SK-MEL-5 (cell line): ENCODE measurements at regions not wholly inside any gene's neighbourhood (a gene's known extent, or its start where the extent isn't known, plus 50 kb on each side); places are given as distances from the start of the nearest gene placed in this dataset.
"Not testable (repeated sequence)": the region's sequence is repeated elsewhere in the genome, so short reads cannot be mapped to it uniquely, and the experiment has no call there.

Experiments used
- DNase-seq: peaks from one replicate; pipeline ENCODE4 v3.0.0-alpha.2; 2016; ENCODE audit warnings: low read depth, low spot score
- in situ Hi-C: cut with HindIII; loops from 2 replicates; pipeline ENCODE4 v1.10.0; 2016; ENCODE audit warnings: low sequenced_read_pairs, high pct_unique_total_duplicates, low pct_unique_long_range_greater_than_20kb

DNA sequence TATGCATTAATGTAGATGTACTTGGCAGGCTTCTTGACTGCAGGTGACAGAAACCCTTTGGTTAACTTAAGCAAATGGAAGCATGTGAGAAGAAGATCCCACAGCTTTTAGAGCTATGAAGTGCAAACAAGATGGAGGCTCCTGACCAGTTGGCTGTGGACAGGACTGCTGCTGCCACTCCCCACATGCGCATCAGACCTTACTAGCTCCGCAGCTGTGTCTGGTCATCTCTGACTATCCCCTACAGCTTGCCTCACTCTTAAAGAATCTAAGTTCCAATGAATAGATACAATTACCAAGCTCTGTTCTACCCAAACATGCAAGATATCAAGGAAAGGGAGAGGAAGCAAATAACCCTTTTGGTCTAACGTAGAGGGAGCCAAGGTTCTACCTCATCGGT lies 587.6 kb downstream of the DSC3 start:
- in situ Hi-C loops, result no loop called here
- DNase-seq, result no peak

DNA sequence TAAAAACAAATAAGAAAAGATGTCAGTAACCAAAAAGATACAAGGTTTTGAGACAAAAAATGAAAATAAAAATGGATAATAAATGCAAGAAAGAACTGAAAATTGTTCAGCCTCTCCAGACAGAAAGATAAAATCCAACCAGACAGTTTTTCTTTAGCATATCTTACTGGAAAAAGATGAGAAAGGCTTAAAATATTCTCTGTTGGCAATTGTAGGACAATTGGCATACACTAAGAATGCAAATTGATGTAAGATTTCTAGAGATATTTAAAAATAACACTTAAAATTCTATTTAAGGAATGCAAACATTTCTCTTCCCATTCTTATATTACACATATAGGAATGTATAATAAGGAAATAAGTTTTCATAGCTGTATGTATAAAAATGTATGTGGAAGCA lies 590.6 kb downstream of the DSC3 start:
- no peak for DNase-seq
- in situ Hi-C loops, result no loop called here

DNA sequence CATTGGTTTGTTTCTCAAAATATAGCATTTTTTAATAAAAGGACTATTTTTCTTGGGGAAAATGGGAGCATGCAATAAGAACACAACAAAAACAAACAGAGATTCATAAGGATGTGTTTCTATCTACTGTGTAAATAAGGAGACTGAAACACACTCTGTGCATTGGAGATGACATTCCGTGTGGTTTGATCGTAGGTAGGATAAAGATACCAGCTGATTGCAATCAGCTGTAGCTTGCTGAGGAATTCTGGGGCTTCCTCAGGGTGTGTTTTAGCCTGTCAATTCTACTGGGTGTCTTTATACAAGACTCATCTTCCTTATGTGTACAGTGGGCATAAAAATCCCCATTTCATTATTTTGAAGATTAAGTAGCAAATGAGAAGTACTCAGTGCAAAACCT lies 591.6 kb downstream of the DSC3 start:
- in situ Hi-C loops, result no loop called here
- DNase-seq, result no peak

DNA sequence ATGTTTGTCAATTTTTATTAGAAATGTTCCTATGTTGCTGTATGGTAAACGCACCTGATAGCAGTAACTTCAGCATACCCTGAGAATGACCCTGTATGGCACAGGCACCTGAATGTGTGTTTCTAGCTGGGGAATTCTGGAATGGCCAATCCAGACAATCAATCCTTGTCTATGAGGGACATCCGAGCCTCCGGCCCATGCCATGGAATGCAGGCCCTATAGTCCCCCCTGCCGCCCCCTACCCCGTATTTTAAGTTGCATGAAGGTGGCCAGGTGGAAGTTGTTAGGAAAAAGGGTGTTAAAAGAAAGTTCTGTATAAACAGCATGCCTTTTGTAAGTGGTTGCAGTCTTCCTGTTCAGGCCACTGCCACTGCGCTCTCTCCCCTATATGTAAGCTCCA lies 595.9 kb downstream of the DSC3 start:
- in situ Hi-C loops, result no loop called here
- DNase-seq, result no peak

DNA sequence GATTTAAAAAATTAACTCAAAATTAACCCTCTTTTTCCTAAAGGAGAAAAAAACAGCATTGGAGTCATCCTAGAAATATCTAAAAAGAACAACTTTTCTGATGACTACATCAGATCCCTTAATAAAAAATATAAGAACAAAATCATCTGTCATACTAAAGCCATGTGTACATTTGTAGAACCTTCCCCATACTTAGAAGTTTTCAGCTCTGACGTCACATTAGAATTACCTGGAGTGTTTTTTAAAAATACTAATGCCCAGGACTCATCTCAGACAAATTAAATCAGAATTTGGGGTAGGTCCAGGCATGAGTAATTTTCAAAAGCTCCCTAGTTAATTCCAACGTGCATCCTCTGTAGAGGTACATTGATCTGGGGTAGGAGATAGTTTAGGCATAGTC lies 598.0 kb downstream of the DSC3 start:
- in situ Hi-C loops, result no loop called here
- DNase-seq, result no peak

DNA sequence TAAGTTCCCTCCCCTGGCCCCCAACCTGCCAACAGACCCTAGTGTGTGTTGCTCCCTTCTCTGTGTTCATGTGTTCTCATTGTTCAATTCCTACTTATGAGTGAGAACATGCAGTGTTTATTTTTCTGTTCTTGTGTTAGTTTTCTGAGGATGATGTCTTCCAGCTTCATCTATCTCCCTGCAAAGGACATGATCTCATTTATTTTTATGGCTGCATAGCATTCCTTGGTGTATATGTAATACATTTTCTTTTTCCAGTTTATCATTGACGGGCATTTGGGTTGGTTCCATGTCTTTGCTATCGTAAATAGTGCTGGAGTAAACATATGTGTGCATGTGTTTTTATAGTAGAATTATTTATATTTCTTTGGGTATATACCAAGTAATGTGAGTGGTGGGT lies 602.2 kb downstream of the DSC3 start:
- in situ Hi-C loops, result no loop called here
- DNase-seq, result no peak

DNA sequence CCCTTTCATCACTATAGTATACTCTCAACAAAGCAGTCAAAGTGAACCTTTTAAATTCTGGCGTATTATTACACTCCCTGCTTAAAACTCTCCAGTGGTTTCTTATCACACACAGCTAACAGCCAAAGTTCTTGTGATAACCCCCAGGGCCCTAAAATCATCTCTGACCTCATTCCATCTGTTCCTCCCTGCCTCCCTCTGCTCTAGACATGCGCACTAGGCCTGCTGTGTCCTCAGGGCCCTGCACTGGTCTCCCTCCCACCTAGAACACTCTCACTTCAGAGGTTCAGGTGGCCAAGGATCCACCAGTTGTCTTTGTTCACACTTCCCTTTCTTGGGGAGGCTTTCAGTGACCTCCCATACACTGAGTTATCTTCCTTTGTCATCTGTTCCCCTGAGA lies 603.4 kb downstream of the DSC3 start:
- DNase-seq, result no peak
- in situ Hi-C loops, result no loop called here

DNA sequence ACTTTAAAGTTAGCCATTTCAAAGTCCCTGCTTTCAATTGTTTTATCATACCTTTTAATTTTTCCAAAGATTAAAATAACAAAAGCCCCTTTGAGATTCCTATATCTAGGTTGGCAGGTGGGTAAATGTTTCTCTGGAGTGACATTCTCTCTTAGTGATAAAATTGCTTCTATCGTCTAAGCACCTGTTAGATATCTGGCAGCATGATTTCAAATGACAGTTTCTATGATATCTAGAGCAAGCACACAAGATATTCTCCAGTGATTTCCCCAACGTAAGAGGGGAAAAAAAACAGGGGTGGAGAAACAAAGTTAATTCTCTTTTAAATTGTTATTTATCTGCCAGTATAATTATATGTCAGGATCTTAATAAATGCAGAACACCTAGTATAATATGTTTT lies 610.2 kb downstream of the DSC3 start:
- in situ Hi-C loops, result no loop called here
- no peak for DNase-seq

DNA sequence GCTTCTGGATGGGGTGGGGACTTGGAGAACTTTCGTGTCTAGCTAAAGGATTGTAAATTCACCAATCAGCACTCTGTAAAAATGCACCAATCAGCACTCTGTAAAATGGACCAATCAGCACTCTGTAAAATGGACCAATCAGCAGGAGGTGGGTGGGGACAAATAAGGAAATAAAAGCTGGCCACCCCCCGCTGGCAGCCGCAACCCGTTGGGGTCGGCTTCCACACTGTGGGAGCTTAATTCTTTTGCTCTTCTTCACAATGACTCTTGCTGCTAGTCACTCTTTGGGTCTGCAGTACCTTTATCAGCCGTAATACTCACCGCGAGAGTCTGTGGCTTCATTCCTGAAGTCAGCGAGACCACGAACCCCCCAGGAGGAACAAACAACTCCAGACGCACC lies 623.1 kb downstream of the DSC3 start:
- in situ Hi-C loops, DNase-seq: not testable (repeated sequence)

DNA sequence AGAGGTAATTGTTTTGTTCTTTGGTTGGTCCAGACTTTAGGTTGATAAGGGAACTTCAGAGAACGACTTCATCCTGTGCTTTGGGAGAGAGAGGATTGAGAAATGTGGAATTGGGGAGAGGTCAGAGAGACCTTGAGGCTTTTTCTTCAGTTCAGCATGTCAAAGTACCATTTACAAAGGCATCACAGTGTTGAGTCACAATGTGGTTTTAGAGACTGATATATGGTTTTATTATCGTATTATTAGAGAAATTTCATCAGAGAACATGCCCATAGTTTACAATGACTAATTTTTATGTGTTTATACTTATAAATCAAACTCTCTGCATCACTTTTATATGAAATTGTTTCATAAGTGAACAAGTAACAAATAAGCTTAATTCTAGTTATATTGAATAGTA lies 626.6 kb downstream of the DSC3 start:
- in situ Hi-C loops, result no loop called here

DNA sequence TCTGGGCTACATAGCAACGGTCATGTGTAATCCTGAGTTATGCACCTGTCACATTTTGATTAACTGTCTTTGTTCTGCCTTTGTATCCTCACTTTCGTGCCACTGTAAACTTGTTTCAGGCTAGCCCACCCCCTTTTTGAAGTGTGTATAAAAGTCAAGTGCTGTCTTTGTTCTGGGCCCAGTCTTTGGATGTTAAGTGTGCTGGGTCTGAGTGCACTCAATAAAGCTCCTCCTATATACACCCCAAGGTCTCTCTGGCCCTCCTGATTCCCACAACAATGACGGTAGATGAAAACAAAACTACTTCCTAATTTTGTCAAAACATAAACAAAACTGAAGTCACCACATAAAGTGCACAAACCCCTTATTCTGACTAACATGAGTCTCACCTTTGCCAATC lies 633.4 kb downstream of the DSC3 start:
- no peak for DNase-seq
- in situ Hi-C loops, result no loop called here

More for the DNA sequence above, 626.6 kb downstream of the DSC3 start:
- DNase-seq, result no peak

DNA sequence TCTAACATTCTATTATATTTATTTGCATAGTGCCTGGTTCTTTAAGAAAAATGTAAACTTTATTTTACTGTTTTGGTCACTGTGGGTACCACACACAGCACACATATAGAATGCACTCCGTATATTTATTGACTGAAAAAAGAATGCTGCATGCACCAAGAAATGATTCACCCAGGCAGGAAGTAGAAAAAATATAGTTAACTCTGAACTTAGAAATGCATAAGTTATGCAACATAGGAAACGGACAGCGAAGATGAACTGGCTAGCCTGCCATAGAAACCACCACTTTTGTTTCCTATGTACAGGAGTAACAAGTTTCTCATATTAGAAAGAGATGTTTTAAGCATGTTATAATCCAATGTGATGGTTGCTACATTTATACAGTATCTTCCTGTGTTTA lies 635.8 kb downstream of the DSC3 start:
- DNase-seq, result no peak
- in situ Hi-C loops, result no loop called here

DNA sequence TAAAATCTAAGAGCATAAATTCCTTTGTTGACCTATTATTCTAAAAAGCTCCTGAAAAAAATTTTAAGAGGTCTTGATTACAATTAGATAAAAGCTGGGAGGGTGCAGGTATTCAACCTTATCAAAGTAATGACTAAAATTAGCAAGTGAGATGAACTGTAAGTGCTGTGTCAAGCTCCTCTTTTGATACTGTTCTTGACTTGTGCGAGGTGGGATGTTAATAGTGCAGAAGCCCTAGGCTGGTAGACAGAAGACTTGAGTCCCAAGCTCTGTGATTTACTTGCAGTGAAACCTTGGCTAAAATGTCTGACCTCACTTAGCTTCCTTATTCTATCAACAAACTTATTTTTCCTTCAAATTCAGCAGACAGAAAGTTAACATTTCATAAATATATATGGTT lies 637.5 kb downstream of the DSC3 start:
- in situ Hi-C loops, result no loop called here
- DNase-seq, result no peak

DNA sequence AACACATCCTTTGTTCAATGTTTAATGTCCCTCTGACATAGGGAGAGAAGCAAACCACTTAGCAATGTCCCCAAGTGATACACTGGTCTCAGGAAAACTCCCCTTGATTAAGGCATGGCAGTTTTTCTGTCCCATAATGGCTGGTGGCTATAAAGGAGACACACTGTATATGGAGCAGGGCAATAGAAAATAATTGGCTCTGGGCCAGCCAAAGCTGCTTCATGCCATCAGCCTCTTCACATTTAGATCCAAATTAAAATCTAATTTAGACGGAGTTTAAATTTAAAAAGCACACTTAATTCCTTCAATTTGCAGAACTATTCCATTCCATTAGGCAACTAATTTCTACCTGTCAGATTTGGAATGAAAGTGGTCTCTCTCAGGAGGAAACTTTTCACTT lies 638.1 kb downstream of the DSC3 start:
- no peak for DNase-seq
- in situ Hi-C loops, result no loop called here

DNA sequence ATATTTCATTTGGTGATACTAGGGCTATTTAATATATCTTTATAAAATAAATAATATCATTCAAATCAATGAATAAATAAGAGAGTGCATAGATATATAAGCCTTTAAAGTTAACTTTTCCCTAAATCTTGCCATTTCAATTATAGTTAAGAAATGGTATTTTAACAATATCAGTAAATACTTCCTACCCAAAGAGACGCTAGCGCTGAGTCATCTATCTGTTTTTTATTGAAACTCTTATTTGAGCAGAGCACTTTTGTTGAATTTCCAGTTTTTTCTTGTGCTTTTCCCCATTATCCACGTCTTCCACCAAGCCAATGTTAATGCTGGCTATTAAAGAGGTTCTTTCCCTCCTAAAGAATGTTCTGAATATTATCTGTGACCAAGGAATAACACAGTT lies 639.3 kb downstream of the DSC3 start:
- in situ Hi-C loops, result no loop called here
- no peak for DNase-seq

DNA sequence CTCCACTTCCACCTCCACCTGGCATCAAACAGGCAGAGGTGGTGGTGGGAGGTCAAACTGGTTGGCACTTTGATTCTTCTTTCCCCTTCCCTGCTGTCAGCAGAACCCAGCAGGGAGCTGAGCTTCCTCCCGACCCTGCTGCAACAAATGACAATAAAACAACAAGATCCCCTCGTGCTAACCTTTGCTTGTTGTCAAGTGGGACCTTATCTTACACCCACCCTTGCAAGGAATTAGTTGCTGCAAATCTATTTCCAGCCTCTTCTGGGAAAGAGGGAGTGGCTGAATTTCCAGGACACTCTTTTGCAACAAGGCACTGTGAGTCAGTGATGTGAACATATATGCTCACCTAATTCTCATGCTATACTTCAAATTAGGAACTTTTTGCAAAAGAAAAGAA lies 655.1 kb downstream of the DSC3 start:
- DNase-seq, result no peak
- in situ Hi-C loops, result no loop called here

DNA sequence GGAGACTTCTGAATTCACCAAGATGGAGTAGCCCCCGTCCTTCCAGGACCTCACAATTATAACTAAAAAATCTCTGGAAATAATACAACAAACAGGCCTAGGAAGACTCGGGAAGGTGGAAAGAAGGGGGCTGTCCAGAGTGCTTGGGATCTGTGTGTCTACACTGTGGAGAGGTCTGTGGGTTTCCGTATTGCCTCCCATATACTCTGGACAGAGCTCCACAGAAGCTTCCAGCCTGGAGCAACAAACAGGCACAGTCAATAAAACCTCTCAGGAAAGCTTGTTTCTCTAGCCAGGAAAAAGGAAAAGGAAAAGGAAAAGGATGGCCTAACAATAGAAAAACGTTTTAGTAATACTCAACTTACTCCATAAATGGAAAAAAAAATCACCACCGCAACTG lies 655.9 kb downstream of the DSC3 start:
- no peak for DNase-seq
- in situ Hi-C loops, result no loop called here

DNA sequence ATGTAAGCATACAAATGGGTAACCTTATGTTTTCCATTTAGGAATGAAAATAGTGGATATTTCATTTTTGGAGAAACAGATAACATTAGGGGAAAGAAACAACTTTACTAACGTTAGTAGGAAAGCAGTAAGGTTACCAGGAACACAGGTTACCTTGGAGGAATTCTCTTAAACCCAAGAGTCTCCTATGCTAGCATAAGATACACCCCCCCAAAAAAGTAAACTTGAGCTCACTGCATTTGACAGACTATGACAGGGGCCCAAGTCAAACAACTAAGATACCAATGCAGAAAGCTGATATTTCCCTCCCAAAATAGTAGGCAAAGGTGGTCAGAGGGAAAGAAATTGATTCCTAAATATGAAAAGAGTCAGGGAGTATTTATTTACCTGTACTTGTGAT lies 656.9 kb downstream of the DSC3 start:
- no peak for DNase-seq
- in situ Hi-C loops, result no loop called here

DNA sequence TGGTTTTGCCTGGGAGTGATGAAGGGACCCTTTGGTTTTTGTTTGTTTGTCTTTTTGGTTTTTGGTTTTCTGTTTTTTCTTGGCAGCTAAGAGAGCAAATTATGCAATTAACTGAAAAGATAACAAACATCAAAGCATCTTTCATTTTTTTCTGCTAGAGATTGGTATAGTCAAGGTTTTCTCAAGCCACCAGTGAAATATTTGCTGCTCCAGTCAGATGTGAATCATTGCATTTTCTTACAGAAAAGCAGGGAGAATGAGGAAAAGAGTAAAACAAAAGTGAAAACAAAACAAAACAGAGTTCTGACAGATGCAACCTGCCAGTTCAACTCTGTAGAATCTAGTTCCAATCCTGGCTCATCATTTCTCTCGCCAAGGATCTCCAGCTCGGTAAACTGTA lies 660.7 kb downstream of the DSC3 start:
- no peak for DNase-seq
- in situ Hi-C loops, result no loop called here

DNA sequence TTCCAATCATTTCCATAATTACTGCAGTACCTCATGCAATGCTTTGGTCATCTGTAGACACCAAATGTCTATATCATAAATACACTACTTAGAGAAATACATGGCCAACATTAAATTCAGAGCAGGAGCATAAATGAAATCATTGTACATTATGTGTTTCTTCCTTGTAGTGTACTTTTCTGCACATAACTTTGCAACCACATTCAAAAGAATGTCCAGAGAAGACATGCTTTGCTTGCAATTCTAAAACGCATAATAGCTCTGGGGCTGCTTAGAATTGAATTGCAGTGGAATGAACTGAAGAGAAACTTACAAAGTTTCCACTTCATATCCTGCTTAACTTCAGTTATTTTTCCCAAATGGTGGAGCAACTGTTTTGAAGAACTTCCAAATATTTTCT lies 664.4 kb downstream of the DSC3 start:
- in situ Hi-C loops, result no loop called here
- no peak for DNase-seq

DNA sequence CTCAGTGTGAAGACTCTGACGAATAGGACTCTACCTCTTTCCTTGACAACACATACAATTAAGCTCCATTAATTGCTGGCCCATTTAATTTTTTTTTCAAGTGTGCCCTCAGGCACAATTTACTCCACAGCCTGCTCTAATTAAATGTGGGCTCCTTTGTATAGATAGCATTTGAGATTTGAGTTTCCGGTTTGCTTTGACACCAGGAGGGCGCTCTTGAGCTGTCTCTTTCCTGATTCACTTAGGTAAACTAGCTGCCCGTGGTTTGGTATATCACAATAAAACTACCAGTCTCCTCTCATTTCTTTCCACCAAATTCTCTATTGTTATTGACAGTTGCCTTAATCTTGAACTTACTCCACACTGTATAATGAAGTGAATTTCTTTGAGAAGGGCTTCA lies 666.0 kb downstream of the DSC3 start:
- in situ Hi-C loops, result no loop called here
- peak; percentile 54 for DNase-seq
